ENCODE measurements at regions not wholly inside any gene's neighbourhood (a gene's known extent, or its start where the extent isn't known, plus 50 kb on each side); places are given as distances from the start of the nearest gene placed in this dataset.

DNA sequence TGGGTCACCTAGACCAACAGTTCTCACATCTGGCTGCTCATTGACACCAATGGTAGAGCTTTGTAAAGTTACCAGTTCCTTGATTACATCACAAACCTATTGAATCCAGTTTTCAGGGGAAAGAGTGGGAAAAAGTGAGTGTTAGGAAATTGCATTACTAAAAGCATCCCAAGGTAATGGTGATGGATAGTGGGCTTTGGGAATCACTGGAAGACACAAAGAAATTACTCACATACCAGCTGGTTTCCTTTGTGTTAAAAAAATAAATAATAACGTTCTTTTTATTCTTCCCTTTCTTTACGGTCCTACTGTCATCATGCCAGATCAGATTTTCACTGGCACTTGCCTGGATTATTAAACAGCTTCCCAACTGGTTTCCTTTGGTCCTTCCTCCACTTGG is 370.7 kb downstream of the RFPL4B start:
- no peak for DNase-seq (ENCODE audit: low read depth in 2 of 2)

DNA sequence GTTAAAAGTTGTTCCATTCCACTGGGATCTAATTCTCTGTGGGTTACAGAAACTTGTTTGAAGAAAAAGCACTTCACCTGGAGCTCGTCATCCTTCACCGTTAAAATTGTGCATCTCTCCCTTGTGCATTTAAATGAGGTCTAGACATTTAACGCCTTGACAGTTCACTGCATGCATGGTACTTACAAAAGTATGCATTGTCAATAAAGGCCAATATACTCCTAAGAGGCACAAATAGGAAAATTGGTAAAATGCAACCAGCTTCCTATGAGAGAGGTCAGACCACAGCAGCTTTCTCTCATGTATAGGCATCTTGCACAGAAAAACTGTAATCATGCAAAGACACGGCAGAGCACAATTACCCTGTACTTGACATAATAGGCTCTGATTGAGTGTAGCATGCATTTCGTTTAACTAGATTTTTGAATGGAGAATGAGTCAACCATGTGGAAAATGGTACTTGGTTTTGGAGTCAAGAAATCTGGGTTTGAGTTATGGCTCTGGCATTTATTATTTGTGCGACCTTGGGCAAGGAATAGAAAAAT is 378.5 kb downstream of the RFPL4B start:
- no peak for DNase-seq (ENCODE audit: low read depth in 2 of 2)

DNA sequence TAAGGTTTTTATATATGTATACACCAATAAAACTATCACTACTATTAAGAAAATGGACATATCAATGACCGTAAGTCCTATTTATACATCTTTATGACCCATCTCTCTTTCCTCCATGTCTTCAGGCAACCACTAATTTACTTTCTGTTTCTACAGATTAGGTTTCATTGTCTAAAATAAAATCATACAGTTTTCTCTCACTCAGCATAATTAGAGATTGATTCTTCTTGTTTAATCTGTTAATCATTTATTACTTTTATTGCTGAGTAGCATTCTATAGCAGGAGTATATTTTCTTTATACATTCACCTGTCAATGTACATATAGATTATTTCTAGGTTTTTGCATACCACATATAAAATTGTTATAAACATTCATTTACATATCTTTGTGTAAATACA is 388.0 kb downstream of the RFPL4B start:
- no peak for DNase-seq (ENCODE audit: low read depth in 2 of 2)

DNA sequence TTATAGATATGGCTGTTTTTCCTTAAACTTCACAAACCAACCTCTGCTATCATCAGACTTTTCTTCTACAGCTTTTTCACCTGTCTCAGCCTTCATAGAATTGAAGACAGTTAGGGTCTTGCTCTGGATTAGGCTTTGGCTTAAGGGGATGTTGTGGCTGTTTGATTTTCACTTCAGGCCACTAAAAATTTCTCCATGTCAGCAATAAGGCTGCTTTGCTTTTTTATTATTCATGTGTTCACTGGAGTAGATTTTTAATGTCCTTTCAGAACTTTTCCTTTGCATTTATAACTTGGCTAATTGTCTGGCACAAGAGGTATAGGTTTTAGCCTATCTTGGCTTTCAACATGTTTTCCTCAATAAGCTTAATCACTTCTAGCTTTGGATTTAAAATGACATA is 392.6 kb downstream of the RFPL4B start:
- no peak for DNase-seq (ENCODE audit: low read depth in 2 of 2)

DNA sequence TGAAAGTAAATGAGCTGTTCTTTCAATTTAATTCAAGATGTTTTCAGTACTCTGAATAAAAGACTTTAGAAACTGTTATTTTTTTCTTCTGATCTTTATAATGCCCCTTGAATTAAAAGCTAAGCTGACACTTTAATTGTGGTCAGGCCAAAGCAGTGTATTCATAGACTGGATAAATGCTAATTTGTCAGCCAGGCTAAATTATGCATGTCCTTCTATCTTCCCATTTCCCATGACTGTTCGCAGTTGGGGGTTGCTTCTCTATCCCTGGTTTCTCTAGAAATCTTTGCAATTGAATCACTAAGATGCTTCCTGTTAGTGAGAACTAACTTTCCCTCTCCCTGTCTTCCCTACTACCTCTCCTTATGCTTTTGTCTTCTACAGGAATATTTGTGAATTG is 396.2 kb downstream of the RFPL4B start:
- DNase-seq (ENCODE audit: low read depth in 2 of 2) = no peak

GRCh38 chr6:112744827-112745226 is 397.7 kb downstream of the RFPL4B start:
- no peak for DNase-seq (ENCODE audit: low read depth in 2 of 2)

DNA sequence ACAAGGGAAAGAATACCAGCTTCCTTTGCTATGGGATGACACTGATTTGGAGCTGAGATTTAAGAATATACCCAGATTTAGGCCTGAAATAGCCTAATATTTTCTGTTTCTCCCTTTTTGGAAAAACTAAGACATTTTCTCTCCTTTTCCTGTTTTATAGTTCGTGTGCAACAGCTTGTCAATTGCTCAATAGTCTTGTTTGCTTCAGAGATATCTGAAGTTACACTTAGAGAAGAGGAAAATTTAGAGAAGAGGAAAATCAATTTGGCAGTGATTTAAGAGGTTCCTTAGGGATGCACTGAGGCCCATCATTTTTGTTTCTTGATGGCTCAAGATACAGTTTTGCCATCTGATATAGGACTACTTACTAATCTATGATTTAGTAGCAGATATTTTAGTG is 398.6 kb downstream of the RFPL4B start:
- DNase-seq (ENCODE audit: low read depth in 2 of 2) = no peak

DNA sequence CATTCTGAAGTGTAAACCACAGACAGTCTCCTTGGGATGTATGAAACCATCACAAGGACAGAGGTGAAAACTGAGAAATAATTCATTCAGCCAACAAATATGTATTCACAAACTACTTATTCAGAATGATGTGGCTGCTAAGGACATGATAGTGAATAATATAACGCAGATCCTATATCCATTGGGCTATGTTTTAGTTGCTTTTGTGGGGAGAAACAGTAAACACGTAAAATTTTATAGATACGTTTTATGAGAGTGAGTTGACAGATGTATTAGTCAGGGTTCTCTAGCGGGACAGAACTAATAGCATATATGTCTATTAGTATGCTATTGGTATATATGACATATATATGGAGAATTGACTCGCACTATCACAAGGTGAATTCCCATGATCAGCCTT is 402.5 kb downstream of the RFPL4B start:
- DNase-seq (ENCODE audit: low read depth in 2 of 2) = no peak

DNA sequence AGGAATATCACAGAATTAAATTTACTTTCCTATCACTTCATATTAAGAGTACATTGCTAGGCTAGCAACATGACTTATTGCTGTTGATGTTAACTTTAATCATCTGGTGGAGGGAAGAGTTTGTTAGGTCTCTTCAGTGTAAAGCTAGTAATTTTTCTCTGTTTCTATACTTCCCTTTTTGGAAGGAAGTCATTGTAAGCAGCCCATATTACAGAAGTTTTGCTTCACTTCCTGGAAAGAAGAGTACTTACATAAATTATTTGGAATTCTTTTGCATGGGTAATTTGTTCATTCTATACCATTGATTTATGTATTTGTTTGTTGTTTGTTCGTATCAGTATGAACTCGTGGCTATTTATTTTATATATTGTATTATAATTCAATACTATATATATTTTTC is 405.2 kb downstream of the RFPL4B start:
- DNase-seq (ENCODE audit: low read depth in 2 of 2) = no peak

- no peak for DNase-seq (ENCODE audit: low read depth in 2 of 2)
Observed at GRCh38 chr6:112752791-112753190, 405.7 kb downstream of the RFPL4B start.

DNA sequence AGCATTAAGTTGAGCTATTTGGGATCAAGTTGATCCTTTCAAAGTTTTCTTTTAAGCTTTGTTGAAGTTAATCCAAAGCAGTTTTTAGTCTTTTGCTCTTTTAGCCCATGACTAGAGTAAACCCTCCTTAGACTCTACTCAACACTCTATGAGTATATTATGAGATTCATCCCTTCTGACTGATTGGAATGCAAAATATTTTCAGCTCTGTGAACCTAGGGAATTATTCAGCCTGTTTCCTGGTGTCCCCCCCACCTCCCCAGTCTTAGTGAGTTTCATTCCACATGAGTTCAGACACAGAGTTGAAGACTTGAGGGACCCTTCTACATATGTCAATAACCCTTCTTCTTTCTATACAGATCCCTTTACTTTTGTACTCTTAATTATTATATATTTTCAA is 413.7 kb downstream of the RFPL4B start:
- DNase-seq (ENCODE audit: low read depth in 2 of 2) = no peak

GRCh38 chr6:112761740-112762139 is 414.6 kb downstream of the RFPL4B start:
- no peak for DNase-seq (ENCODE audit: low read depth in 2 of 2)

DNA sequence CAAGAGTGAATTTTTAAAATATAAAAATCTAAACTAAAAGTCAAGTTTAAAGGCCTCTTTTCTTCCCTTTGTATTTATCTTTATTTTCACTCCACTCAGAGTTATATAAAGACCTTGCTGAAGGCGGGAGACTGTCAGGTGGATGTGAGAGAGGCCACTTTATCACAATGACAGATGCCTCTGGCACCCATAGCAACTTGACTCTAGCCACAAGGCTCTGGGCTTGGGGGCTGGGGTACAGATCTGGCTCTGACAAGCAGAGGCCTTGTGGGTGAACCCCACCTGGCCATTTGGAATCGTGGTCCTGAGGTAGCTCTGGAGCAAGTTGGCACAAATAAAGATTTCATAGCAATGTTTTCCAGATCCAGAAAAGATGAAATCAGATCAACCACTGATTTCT is 417.2 kb downstream of the RFPL4B start:
- no peak for DNase-seq (ENCODE audit: low read depth in 2 of 2)

- no peak for DNase-seq (ENCODE audit: low read depth in 2 of 2)
Observed at GRCh38 chr6:112770308-112770707, 423.2 kb downstream of the RFPL4B start.

DNA sequence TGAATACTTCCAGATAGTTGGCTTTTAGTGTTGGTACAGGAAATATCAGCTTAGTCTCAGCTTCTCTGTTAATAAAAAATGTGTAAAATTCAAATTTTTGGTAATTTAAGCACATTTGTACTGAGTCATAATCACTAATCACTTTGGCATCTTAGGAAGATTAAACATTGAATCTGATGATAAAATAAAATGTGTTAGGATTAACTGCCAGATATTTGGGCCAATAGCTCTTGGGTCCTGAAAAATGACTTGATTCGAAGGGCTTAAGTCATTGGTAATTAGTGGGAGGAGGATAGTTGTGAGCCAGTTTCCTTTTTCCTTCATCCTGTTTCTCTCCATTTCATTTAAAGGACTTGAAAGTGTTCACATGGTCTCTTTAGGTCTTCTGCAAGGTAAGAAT is 426.1 kb downstream of the RFPL4B start:
- DNase-seq (ENCODE audit: low read depth in 2 of 2) = no peak

GRCh38 chr6:112774319-112774718 is 427.2 kb downstream of the RFPL4B start:
- no peak for DNase-seq (ENCODE audit: low read depth in 2 of 2)

DNA sequence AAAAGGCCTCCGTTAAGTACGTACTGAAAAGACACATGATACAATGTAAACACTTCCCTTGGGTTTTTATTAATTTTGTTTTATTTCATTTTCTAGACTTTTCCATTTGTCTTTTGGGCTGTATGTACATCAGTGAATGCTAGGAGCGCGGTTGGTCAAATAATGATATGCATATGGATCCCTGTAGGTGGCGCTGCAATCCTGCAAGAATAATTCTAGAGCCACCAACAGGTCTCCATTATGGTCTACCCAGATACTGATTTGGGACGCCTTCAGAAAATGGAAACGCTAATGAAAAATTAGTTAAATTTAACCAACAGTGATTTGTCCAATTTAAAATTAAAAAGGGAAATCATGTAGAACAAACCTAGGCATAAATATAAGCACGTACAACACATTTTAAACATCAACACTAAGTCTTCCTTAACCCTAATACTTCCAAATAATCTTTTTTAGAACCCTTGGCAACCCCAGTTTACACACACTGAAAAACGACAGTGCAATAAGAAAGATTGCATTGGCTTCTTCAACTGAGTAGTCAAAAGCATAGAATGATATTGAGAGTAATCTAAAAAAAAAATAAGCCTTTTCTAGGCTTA is 433.5 kb downstream of the RFPL4B start:
- no peak for DNase-seq (ENCODE audit: low read depth in 2 of 2)

DNA sequence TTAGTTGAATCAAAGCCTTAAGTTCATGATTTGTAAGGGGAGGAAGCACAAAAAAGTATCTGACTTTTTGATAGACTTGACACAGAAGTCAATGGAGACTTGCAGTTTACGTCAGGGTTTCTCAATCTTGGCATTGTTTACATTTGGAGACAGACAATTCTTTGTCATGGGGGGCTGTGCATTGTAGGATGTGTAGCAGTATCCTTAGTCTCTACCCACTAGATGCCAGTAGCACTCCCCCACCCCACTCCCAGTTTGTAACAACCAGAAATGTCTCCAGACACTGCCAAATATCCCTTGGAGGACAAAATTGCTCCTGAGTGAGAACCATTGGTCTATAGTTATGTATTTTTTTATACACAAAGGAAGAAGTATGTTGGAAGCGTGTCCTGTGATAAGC is 434.1 kb downstream of the RFPL4B start:
- DNase-seq (ENCODE audit: low read depth in 2 of 2) = no peak

GRCh38 chr6:112785408-112785807 is 438.3 kb downstream of the RFPL4B start:
- DNase-seq (ENCODE audit: low read depth in 2 of 2) = no peak

GRCh38 chr6:112786801-112787200 is 439.7 kb downstream of the RFPL4B start:
- DNase-seq (ENCODE audit: low read depth in 2 of 2) = no peak

- no peak for DNase-seq (ENCODE audit: low read depth in 2 of 2)
Observed at GRCh38 chr6:112787371-112787770, 440.2 kb downstream of the RFPL4B start.

DNA sequence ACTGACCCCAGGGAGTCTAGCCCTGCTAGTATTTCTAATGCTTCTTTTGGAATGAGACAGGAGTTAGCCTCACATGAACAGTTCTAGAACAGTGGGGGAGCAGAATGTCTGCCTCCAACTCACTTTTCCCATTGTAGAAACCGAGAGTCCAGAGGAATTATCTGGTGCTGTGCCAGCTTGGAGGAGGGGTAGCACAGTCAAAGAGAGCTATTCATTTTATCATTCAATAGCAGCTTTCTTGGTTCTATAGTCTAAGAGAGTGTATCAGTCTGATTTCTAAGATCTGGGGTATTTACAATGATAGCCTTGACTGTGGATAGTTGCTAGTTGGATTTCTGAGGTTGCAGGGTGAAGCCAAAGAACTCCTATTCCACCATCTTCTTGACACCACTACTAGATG is 448.2 kb downstream of the RFPL4B start:
- no peak for DNase-seq (ENCODE audit: low read depth in 2 of 2)

DNA sequence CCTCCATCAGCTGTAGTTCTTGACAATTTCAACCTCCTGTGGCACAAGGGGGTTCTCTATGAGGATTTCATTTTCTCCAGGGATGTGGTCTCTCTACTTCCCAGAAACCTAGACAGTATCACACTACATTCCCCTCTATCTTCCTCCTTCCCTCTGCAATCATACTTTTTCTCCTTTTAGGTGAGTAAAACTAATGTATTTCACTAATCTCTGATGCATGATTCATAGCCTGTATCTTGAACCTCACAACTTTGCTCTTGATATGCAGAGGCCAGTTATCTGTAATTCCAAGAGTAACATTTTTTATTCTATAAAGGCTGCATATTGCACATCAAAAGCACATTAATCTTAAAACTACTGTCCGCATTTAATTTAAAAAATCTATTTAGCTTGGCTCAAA is 449.6 kb downstream of the RFPL4B start:
- no peak for DNase-seq (ENCODE audit: low read depth in 2 of 2)

GRCh38 chr6:112799889-112800288 is 452.8 kb downstream of the RFPL4B start:
- DNase-seq (ENCODE audit: low read depth in 2 of 2) = no peak

Data from stimulated activated CD8-positive, alpha-beta memory T cell treated with anti-CD3 and anti-CD28 coated beads, Interleukin-15, amount 100 ng/mL, for 48 hours (primary cell).